ENCODE measurements at regions not wholly inside any gene's neighbourhood (a gene's known extent, or its start where the extent isn't known, plus 50 kb on each side); places are given as distances from the start of the nearest gene placed in this dataset.

DNA sequence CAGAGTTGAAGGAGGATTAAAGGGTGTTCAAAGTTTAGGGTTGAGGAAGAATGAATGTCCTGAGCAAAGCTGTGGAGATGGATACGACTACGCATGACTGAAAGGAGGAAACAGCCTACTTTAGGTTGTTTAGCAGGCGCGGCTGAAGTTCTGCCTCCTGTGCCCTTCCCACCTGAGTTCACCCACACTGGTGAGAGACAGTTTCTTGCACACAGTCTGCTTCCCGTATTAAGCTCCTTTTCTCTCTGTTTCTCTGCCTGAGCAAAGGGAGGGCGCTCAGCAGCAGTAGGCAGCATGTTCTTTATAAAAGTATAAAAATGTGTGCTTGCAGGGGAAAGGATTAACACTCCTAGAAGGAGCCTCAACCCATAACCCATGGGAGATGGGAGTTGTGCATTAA is 224.0 kb upstream of the SMARCA2 start:
- DNase-seq: no peak

DNA sequence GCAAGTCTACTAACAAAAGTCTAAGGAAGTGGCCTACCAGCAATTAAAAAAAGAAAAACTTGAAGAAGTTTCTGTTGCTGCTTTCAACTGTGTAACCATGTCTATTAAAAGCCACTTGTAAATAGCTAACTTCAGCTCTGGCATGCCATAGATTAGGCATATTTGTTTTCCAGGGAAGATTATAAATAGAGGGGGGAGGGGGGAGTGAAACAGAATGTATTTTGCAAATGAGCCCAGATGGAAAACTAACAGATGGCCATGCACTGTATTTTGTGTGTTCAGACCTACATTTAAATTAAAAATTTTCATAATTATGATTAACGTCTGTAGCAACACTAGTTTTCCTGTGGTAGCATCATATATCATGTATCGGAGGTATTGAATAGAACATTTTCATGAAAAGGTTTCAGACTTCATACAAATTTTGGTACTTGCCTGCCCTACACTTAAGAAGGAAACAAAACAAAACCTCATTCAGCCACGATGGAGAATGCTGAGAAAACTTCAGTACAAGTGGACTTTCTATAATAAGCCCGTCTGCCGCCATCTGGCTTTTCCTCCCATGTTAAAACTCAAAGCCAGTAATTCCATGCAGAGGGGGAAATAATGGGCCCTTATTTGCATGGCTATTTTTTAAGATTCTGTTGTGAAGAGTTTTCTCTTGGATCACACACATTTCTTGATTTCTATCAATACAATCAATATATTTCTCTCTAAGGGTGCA is 220.4 kb upstream of the SMARCA2 start:
- DNase-seq: peak; percentile 97

DNA sequence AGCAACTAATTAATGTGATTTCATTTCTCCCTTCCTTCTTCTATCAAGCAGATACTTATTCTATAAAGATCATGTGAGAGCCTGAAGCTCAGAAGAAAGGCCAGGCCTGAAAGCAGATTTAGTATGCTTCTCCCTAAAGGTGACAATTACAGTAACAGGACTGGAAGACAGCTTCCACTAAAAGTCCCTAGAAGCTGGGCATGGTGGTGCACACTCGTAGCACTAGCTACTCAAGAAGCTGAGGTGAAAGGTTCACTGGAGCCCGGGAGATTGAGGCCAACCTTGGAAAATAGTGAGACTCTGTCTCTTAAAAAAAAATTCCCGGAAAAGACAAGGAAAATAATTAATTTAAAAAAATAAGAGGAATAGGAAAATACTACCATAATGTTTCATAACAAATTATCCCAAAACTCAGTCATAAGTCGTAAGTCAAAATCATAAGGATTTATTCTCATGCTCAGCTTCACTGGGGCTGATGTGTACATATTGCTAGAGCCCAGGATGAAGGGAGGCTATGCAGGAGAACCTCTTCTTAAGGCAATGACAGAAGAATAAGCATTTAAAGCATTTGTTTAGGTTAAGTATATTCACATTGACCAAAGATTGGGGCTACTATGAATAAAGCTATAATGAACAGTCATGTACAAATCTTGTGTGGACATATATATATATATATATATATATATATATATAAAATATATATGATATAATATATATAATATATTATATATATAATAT is 210.8 kb upstream of the SMARCA2 start:
- no peak for DNase-seq

DNA sequence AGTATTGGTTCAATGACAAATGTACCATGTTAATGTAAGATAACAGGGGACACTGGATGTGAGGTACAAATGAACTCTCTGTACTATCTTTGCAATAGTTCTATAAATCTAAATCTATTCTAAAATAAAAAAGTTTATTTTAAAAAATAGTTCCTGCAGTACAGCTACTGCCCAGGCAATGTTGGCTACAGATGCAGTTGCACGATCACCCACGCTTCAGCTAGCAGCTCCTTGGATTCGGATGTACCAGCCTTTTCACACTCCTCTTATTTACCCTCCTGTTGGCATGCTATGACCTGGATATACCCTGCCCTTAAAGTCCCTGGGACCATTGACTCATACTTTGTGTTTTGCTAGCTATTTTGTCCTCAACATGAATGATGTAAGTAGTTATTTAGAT is 185.4 kb upstream of the SMARCA2 start:
- DNase-seq: no peak

DNA sequence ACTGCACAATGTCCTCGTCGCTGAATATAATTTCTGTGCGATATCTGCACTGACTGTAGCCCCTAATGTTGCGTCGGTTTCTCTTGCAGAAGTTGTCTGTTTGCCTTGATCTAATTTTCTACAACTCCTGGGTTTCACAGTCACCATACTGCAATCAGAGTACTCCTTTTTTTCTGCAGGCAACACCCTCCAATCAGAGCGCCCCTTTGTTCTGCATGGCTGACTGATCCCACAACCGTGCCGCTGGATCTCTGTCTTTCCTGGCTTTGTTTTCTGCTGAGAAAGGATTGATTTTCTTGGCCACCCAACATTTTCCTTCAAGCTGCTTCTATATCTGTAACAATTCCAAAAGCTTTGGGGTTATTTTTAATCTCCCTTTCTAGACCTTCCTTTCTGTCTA is 182.2 kb upstream of the SMARCA2 start:
- DNase-seq: no peak

DNA sequence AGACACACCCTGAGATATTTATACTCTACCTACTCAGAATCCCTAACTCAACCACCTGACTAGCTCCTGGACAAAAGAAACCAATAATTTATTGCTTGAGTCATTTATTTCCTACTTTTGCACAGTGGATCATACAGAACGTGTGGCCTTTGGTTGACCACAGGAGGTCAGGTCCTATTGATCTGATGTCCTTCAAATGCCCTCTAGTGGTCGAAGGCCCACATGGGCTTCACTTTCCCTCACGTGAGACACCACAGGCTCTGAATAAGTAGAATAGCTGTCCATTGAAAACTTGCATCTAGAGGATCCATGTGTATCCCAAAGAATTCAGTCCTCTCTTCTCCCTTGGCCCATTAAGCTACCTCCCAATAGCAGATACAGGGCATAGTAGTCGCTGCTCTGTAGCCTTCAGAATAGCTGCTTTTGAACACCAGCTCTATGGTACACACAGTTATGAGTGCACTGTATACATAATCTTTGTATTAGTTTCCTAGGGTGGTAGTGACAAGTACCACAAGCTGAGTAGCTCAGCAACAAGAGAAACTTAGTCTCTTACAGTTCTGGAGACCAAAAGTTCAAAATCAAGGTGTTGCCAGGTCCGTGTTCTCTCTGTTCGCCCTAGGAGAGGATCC is 177.6 kb upstream of the SMARCA2 start:
- peak; percentile 32 for DNase-seq

DNA sequence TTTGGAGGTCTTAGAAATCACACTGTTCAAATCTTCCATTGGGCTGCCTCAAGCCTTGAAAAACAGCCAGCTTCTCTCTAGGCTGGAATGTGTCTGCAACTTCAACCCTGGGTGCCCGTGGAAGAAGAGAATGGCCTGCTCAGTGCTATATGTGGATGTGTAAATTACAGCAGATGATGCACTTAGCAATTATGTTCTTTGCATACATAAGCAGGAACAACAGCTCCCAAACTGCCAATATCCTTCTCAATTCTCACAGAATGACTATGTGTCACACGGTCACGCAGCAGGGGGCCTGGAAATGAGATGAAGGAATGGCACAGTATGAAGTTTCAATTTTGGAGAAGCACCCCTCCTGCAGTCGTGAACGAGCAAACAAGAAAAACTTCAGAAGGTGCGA is 175.2 kb upstream of the SMARCA2 start:
- no peak for DNase-seq

DNA sequence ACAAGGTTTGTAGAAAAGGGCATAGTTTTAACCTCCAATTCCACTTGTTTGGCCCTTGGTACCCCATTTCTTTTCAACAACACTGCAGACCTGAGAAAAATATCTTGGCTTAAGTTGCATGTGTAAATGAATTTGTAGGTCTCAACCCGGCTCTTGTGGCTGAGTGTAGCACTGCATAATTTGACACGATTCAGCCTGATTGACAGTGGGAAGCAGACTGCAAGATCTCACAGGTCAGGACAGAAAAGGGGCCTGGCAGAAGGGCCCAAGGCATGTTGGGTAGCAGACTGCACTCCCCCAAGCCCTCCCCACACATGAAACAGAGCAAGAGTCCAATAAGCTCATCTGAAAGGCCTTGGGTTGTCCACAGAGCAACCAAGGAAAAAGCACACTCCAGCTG is 169.7 kb upstream of the SMARCA2 start:
- DNase-seq: no peak

DNA sequence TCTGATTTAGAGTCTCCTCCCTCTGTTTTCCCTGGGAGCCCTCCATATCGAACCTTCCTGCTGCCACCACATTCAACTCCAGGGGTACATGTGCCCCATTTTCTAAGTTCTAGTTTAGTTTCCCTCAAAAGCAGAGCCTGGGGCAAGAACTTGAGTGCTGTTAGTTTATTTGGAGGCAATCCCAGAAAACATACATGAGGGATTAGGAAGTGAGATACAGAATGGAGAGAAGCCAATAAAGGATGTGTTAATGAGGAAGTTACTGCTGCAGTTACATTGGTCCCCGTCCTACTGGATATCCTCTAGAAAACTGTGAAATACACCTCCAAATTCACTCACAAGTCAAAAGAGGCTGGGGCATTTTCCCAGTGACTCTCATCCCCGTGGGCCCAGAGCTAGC is 159.4 kb upstream of the SMARCA2 start:
- no peak for DNase-seq

DNA sequence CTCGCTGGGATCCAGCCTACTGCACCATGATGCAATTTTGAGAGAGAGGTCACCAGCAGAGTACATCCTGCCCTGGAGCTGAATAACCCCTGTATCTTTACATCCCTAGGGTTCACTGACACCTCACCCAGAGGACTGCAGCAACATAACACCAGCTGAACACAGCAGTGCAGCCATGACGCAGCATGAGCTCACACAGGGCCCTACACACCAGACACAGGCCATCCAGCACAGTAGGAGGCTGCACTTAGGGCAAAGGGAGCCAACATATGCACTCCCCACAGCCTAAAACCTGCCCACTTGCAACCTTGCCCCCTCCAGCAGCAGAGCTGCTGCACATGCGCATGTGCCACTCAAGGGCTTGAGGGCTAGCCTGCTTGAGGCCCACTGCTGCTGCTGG is 157.3 kb upstream of the SMARCA2 start:
- no peak for DNase-seq

DNA sequence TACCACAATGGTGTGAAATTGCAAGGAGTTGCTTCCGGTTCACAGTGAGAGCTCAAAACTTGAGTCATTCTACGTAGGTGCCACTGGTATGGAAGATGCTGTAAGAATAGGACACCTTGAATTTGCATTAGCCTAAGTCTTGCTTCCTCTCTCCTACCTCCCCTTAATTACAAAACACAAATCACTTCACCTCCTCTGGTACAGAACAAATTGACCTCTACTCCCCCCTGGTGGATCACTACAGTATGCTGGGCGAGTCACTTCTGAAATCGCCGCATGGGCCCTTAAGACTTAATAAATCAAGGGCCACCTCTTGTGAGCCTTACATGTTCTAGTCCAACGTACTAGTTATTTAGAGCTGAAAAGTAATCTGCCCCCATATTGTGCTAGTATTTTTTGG is 145.3 kb upstream of the SMARCA2 start:
- peak; percentile 52 for DNase-seq

DNA sequence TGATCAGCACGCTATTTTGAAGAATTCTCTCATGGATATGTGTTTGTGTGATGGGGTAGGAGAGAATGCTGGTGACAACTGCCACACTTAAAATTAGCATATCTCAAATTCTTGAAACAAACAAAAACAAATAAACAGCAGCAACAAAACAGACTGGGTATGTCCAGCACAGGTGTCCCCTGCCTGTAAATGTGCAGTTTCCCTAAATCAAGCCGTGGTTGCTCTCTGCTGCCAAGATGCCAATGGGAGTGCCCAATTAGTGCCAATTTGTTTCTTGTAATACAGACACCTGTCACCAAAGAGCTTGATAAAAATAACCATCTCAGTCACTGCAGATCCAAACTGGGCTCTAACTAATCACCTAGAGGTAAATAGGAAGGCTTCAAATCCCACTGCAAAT is 144.2 kb upstream of the SMARCA2 start:
- no peak for DNase-seq

DNA sequence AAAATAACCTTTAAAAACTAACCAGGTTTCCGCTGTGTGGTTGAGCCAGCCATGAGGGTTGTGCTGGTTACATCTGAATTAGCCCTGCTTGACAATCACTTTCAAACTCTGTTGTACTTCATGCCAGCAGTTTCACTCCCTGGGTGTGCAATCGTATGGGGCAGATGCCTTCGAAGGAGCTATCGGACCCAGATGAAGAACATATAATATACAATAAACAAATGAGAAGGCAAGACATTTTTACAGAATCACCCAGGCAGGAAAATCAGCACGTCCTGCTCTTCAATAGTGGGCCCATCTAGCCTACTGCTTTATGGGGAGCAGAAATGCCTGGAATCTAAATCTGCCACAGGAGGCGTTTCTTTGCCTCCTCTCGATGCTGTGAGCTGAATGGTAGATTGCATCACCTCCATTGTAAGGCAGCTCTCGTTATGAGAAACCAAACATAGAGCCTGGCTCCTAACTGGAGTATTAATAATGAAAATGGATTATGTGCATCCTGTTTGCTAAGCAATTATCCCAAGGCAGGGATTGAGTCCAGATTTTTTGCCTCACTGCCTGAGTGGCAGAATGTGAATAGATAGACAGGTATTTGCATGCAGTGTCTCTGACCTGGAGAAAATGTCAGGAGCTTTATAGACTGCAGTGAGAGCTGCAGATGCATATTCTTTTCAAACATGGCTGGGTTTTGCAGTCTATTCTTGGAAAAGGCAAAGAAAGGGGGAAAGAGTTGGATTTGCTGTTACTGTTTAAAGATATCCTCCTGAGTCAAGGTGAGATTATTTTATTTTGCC is 143.3 kb upstream of the SMARCA2 start:
- DNase-seq: peak; percentile 5

DNA sequence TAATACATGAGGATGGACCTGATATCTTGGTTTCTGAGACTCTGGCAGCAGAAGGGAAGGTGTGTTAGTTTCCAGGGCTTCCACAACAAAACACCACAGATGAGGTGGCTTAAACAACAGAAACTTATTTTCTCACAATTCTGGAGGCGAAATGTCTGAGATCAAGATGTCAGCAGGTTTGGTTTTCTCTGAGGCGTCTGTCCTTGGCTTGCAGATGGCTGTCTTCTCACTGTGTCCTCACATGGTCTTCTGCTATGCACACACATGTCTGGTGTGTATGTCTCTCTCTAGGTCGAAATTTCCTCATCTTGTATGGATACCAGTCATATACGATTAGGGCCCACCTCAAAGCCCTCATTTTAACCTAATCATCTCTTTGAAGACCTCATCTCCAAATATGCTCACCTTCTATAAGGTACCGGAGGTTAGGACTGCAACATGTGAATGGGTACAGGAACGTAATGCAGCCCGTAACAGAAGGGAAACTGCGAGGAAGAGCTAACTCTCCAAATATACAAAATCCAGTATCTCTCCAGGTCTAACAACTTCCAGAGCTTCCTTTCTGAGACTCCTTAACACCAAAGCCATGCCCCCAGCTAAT is 139.8 kb upstream of the SMARCA2 start:
- no peak for DNase-seq

DNA sequence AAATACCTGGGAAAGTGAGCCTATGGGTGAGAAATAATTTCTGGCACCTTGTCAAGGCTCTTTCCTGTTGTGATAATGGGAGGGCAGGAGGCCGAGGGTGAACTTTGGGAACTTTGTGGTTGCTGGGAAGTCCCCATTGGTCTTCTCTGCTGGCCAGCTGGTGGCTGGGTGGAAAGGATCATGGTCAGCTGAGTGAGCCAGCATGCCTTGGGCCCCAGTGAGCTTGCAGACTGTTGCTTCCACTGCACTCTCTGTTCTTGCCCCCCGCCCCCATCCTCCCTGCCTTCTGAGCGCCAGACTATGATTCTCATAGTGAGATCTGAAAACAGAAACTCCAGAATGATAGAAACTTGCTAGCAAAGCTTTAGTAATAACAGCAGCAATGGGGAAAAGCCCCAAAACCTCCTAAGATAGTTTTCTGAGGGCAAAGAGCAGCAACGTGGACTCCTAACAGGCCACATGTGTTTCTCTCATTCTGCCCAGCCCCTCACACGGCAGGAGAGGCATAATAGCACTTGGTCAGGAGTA is 139.2 kb upstream of the SMARCA2 start:
- no peak for DNase-seq

DNA sequence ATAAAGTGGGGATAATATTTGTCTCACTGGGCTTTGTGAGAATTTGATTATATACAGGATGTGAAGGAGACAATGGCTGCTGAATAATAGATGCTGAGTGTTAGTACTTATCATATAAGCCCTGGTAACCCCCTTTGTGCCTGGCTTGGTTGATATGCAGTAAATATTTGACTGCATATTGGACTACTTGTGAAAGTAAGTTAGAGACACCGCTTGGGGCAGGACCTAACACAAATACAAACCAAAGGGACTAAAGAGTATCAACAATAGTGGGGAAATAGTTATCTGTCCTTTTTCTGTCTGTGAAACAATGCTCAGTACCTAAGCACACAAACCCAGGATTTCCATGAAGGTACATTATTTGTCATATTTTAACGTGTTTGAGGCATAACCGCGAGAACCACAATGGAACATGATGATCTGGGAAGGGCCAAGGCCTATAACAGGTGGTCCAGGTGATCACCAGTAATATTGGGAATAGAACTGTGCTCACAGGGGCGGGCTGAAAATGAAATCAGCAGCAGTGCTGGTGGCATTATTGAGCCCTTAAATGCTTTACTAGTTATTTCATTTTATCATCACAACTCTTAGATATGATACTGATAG is 138.2 kb upstream of the SMARCA2 start:
- DNase-seq: no peak

DNA sequence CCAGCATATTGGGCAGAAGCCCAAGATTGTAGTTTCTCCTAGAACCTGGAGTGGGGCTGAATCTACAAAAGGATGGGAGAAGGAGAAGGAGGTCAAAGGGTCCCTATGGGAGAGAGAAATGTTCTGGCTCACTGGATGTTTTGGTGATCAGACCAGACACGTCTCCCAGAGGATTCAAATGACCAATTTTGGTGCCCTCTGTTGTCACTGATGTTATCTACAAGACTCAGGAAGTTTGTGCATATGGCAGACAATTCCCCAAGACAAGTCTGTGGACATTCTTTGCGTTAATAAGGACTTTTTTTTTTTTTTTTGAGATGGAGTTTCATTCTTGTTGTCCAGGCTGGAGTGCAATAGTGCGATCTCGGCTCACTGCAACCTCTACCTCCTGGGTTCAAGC is 137.2 kb upstream of the SMARCA2 start:
- no peak for DNase-seq

DNA sequence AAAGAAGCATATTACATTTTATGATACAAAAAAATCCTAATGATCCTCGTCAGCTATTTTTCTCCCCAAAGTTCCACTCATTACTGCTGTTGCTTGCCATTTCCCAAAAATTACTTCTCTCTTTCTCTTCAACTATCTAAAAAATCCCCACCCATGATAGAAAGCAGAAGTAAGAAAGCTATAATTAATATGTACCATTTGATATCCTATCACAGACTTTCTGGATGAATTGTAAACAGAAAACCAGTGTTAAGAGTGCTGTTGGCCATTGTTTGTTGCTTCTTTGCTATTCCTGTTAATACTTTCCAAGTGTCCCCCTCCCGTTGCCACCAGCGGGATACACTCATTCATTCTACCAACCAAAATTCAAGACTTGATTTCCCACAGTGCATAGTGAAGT is 136.3 kb upstream of the SMARCA2 start:
- no peak for DNase-seq

DNA sequence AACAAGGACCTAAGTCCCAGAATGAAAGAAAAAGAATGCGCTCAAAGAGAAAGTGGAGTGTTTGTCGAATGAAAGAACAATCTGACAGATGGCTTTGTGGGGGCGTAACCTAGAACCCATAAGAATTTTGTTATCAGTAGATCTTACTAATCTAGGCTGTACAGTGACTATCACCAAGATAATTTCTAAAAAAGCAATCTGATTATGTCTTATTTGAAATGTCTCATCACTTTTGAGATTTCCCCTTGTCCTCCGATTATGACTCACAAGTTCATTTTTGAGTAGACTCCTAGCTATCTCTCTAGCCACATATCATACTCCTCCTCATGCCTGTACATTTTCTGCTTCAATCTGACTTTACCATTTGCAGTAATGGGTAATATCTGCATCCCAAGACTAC is 135.6 kb upstream of the SMARCA2 start:
- no peak for DNase-seq

DNA sequence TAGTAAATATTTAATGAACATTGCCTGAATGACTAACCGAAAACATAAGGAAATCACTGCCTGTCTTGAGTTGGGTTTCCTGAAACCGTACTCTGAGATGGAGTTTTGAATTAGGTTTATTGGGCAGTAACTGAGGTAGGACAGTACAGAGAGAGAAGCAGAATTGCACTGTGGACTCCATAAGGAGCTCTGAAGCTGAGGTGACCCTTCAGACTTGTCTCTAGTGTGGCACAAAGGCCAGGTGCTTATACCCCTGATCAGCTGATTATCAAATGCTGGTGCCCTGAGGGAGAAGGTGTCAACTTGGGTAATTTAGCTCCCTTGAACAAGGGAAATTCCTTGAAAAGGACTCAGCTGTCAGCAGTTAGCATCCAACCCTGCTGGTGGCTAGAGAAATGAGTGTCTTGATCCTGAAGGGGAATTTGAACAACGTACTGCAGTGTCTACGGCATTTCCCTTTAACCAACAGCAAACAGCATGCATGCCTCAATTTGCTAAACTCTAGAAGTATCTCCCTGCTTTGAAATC is 135.0 kb upstream of the SMARCA2 start:
- no peak for DNase-seq

DNA sequence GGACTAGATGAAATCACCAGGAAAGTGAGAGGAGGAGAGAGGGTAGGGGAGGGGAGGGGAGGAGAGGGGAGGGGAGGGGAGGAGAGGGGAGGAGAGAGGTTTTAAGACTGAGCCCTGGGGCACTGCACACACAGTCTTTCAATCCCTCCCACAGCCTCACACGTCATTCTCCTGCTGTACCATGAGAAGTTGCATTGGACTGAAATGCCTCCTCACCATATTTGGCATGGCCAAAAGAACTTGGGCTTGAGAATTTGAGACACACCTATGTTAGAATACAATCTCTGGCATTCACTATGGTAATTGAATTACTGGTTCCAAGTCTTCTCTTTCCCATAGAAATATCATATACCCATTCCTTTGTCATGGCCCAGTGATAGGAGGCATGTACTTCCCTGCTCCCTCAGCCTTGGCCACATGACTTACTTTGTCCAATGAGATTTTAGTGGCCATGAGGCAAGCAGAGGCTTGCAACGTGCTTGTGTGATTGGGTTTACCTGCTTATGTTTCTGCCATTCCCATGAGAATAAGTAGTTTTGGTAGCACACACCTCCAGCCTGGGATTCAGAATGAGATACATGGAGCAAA is 133.3 kb upstream of the SMARCA2 start:
- DNase-seq: no peak
